RWPE2 (cell line): ENCODE measurements at regions not wholly inside any gene's neighbourhood (a gene's known extent, or its start where the extent isn't known, plus 50 kb on each side); places are given as distances from the start of the nearest gene placed in this dataset.

ENCODE experiments used
- ATAC-seq: fragments of 200-7000 bp; cut with Tn5 transposase; 3 replicates; pipeline ENCODE4 v1.9.1; 2021; ENCODE audit warnings: low read depth
- DNase-seq: peaks from one replicate; pipeline ENCODE4 v3.0.0-alpha.2; 2020; ENCODE audit warnings: low spot score
- H3K27ac ChIP-seq: fragments of 450-650 bp; 2 replicates; pipeline ENCODE4 v1.5.1; 2017; ENCODE audit warnings: mild to moderate bottlenecking; ENCODE audit not compliant: poor library complexity, severe bottlenecking
- H3K27me3 ChIP-seq: fragments of 250-450 bp; sonication (Bioruptor Pico); 2 replicates; pipeline ENCODE4 v1.5.1; 2021; ENCODE audit warnings: mild to moderate bottlenecking, moderate library complexity; ENCODE audit not compliant: insufficient read depth, poor library complexity, severe bottlenecking
- H3K36me3 ChIP-seq: fragments of 250-450 bp; sonication (Bioruptor Pico); 2 replicates; pipeline ENCODE4 v1.5.1; 2020; ENCODE audit warnings: low read depth, mild to moderate bottlenecking, moderate library complexity
- H3K4me1 ChIP-seq: fragments of 250-450 bp; sonication (Bioruptor Pico); 2 replicates; pipeline ENCODE4 v1.5.1; 2021; ENCODE audit warnings: mild to moderate bottlenecking, moderate library complexity; ENCODE audit not compliant: insufficient read depth, poor library complexity, severe bottlenecking
- H3K4me3 ChIP-seq: fragments of 250-450 bp; sonication (Bioruptor Pico); 2 replicates; pipeline ENCODE4 v1.5.1; 2021; ENCODE audit warnings: mild to moderate bottlenecking, moderate library complexity; ENCODE audit not compliant: severe bottlenecking
- H3K9me3 ChIP-seq: fragments of 250-450 bp; sonication (Bioruptor Pico); 2 replicates; pipeline ENCODE4 v1.5.1; 2021; ENCODE audit warnings: mild to moderate bottlenecking, moderate library complexity; ENCODE audit not compliant: severe bottlenecking
- CTCF ChIP-seq: fragments of 450-650 bp; IDR thresholded peaks from one replicate; pipeline ENCODE4 v1.5.1; 2017; ENCODE audit warnings: mild to moderate bottlenecking, moderate library complexity; ENCODE audit not compliant: poor library complexity, severe bottlenecking

GRCh38 chr11:26105762-26106423 lies 226.0 kb upstream of the ANO3 start:
- Histone ChIP-seq H3K4me3 (no peak overlapping the region), H3K36me3 (no peaks in the 10 kb centered on the region), H3K27me3 (no peaks in the 10 kb centered on the region), H3K4me1 (no peaks in the 10 kb centered on the region), H3K27ac (no peak overlapping the region), H3K9me3 (no peaks in the 10 kb centered on the region)
- DNase-seq (no peak), ATAC-seq (no peak)
- TF ChIP-seq CTCF = no peak

GRCh38 chr11:26106726-26107125 lies 225.2 kb upstream of the ANO3 start:
- ATAC-seq (no peak), DNase-seq (no peak)
- Histone ChIP-seq H3K4me3 (no peak overlapping the region), H3K4me1 (no peaks in the 10 kb centered on the region), H3K27me3 (no peaks in the 10 kb centered on the region), H3K9me3 (no peaks in the 10 kb centered on the region), H3K27ac (no peak overlapping the region), H3K36me3 (no peaks in the 10 kb centered on the region)
- no peak for TF ChIP-seq CTCF

DNA sequence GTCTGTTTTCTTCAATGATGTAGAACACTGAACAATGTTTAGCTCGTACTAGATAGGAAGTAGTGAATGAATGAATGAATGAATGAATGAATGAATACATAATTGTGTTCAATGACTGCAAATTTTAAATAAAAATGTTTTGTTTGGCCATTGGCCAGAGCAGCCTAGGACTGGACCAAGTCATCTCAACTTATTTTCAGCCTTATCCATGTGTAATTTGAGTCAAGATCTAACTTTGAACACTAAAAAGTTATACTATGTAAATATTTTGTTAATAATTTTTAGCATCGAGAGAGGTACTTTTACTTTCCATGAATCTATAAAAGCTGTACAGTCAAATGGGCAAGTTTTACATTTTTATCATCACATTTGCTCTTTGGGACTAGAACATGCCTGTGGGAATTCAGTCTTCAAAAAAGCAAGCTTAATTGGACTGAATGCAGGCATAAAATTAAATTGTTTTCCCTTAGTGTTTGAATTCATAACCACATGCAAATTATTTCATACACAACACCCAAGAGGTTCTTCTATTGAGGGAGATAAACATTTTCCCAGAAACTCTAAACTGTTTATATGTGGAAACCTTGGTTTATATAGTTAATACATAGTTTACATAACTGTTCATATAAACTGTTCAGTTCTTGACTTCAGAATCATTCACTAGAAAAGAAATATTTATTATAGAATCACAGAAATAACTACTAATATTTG lies 222.1 kb upstream of the ANO3 start:
- Histone ChIP-seq H3K9me3 (no peaks in the 10 kb centered on the region), H3K4me1 (no peaks in the 10 kb centered on the region), H3K36me3 (no peaks in the 10 kb centered on the region), H3K27me3 (no peaks in the 10 kb centered on the region), H3K4me3 (no peak overlapping the region), H3K27ac (no peak overlapping the region)
- DNase-seq (no peak), ATAC-seq (no peak)
- TF ChIP-seq CTCF = no peak

DNA sequence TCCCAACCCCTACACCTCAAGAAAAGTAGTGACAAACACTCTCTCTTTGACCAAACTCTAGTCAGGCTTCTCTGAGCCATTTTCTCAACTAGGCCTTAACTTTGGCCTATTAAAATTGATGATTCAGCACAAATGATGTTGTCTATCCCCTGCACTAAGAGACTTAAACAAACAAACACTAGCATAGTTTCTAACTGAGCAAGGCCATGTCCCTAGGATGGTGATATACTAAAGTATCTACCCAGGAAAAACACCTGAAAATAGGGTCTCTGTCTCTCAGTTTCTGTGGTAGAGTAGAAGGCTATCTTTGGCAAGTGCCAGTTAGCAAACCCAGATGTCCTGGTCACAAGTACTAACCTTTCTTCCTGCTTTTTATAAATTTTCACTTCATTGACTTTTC lies 219.7 kb upstream of the ANO3 start:
- DNase-seq = no peak
- Histone ChIP-seq H3K4me1 (no peaks in the 10 kb centered on the region), H3K9me3 (no peaks in the 10 kb centered on the region), H3K27me3 (no peaks in the 10 kb centered on the region), H3K36me3 (no peaks in the 10 kb centered on the region), H3K4me3 (no peak overlapping the region), H3K27ac (no peak overlapping the region)
- ATAC-seq = no peak
- no peak for TF ChIP-seq CTCF

DNA sequence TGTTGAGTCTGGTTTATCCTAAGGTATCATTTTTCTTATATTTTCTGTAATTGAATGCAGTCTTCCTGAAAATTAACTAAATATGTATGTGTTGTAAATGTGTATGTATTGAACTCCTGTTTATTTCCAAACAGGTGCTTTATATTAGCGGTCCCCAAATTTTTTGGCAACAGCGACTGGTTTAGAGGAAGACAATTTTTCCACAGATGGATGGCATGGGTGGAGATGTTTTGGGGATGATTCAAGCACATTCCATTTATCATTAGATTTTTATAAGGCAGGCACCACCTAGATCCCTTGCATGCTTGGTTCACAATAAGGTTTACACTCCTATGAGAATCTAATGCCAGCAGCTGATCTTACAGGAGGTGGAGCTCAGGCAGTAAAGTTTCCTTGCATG lies 210.5 kb upstream of the ANO3 start:
- no peak for ATAC-seq
- Histone ChIP-seq H3K4me3 (no peak overlapping the region), H3K27ac (no peak overlapping the region), H3K36me3 (no peaks in the 10 kb centered on the region), H3K9me3 (no peaks in the 10 kb centered on the region), H3K4me1 (no peaks in the 10 kb centered on the region), H3K27me3 (no peaks in the 10 kb centered on the region)
- DNase-seq = no peak
- TF ChIP-seq CTCF = no peak
